Eye (tissue), 1 donor: ENCODE measurements at regions not wholly inside any gene's neighbourhood (a gene's known extent, or its start where the extent isn't known, plus 50 kb on each side); places are given as distances from the start of the nearest gene placed in this dataset.

Experiments
- DNase-seq: peaks from one replicate; pipeline ENCODE4 v3.0.0-alpha.2; 2015

GRCh38 chr1:81695741-81696140 lies 105.0 kb upstream of the ADGRL2 start:
- DNase-seq: no peak

GRCh38 chr1:81693316-81693715 lies 107.4 kb upstream of the ADGRL2 start:
- no peak for DNase-seq

- no peak for DNase-seq
These were observed 109.9 kb upstream of the ADGRL2 start for GRCh38 chr1:81690676-81691453.

- DNase-seq: no peak
These were observed 111.2 kb upstream of the ADGRL2 start for GRCh38 chr1:81689531-81689941.

- no peak for DNase-seq
These were observed 118.2 kb upstream of the ADGRL2 start for GRCh38 chr1:81682490-81682889.

GRCh38 chr1:81681601-81682266 lies 119.0 kb upstream of the ADGRL2 start:
- no peak for DNase-seq

- no peak for DNase-seq
These were observed 119.6 kb upstream of the ADGRL2 start for GRCh38 chr1:81681114-81681513.

GRCh38 chr1:81679942-81680341 lies 120.8 kb upstream of the ADGRL2 start:
- peak; percentile 74 for DNase-seq

- no peak for DNase-seq
These were observed 122.0 kb upstream of the ADGRL2 start for GRCh38 chr1:81678779-81679178.

GRCh38 chr1:81672766-81673165 lies 128.0 kb upstream of the ADGRL2 start:
- no peak for DNase-seq

- DNase-seq: no peak
These were observed 129.7 kb upstream of the ADGRL2 start for GRCh38 chr1:81671038-81671437.

GRCh38 chr1:81670286-81670685 lies 130.4 kb upstream of the ADGRL2 start:
- no peak for DNase-seq

- DNase-seq: no peak
These were observed 134.1 kb upstream of the ADGRL2 start for GRCh38 chr1:81666586-81666985.

- DNase-seq: no peak
These were observed 136.4 kb upstream of the ADGRL2 start for GRCh38 chr1:81664341-81664740.

GRCh38 chr1:81662913-81663526 lies 137.7 kb upstream of the ADGRL2 start:
- no peak for DNase-seq

- DNase-seq: no peak
These were observed 140.4 kb upstream of the ADGRL2 start for GRCh38 chr1:81660286-81660685.

- DNase-seq: no peak
These were observed 146.1 kb upstream of the ADGRL2 start for GRCh38 chr1:81654657-81655056.

GRCh38 chr1:81654147-81654546 lies 146.6 kb upstream of the ADGRL2 start:
- no peak for DNase-seq

- DNase-seq: no peak
These were observed 150.0 kb upstream of the ADGRL2 start for GRCh38 chr1:81650776-81651175.

- no peak for DNase-seq
These were observed 164.9 kb upstream of the ADGRL2 start for GRCh38 chr1:81635816-81636215.

GRCh38 chr1:81634294-81634693 lies 166.4 kb upstream of the ADGRL2 start:
- no peak for DNase-seq

GRCh38 chr1:81619156-81619555 lies 181.6 kb upstream of the ADGRL2 start:
- DNase-seq: no peak

- DNase-seq: no peak
These were observed 182.4 kb upstream of the ADGRL2 start for GRCh38 chr1:81618376-81618775.

GRCh38 chr1:81617308-81617967 lies 183.3 kb upstream of the ADGRL2 start:
- DNase-seq: peak; percentile 34
